GM19395 (cell line): ENCODE measurements at regions not wholly inside any gene's neighbourhood (a gene's known extent, or its start where the extent isn't known, plus 50 kb on each side); places are given as distances from the start of the nearest gene placed in this dataset.

Experiments used
- ATAC-seq: cut with Tn5 transposase; IDR thresholded peaks from one replicate; pipeline ENCODE4 v1.9.1; 2021; ENCODE audit warnings: mild to moderate bottlenecking, moderate library complexity; ENCODE audit not compliant: unreplicated experiment

- no peak for ATAC-seq
Observed at GRCh38 chr4:38536716-38537115, 127.3 kb upstream of the KLF3 start.

GRCh38 chr4:38537666-38538065 lies 126.3 kb upstream of the KLF3 start:
- ATAC-seq = no peak

- ATAC-seq = no peak
Observed at GRCh38 chr4:38538517-38538916, 125.5 kb upstream of the KLF3 start.

GRCh38 chr4:38539501-38539900 lies 124.5 kb upstream of the KLF3 start:
- ATAC-seq = no peak

- no peak for ATAC-seq
Observed at GRCh38 chr4:38547052-38547451, 116.9 kb upstream of the KLF3 start.

GRCh38 chr4:38548256-38548655 lies 115.7 kb upstream of the KLF3 start:
- no peak for ATAC-seq

- ATAC-seq = no peak
Observed at GRCh38 chr4:38559374-38559773, 104.6 kb upstream of the KLF3 start.

- ATAC-seq = no peak
Observed at GRCh38 chr4:38560340-38560739, 103.7 kb upstream of the KLF3 start.

GRCh38 chr4:38560768-38561558 lies 103.0 kb upstream of the KLF3 start:
- ATAC-seq = peak; percentile 92

GRCh38 chr4:38562751-38563198 lies 101.2 kb upstream of the KLF3 start:
- ATAC-seq = no peak

- no peak for ATAC-seq
Observed at GRCh38 chr4:38563707-38564495, 100.1 kb upstream of the KLF3 start.

GRCh38 chr4:38565271-38566199 lies 98.5 kb upstream of the KLF3 start:
- ATAC-seq = no peak

- ATAC-seq = no peak
Observed at GRCh38 chr4:38566806-38567398, 97.1 kb upstream of the KLF3 start.

GRCh38 chr4:38567457-38567856 lies 96.5 kb upstream of the KLF3 start:
- ATAC-seq = no peak

- ATAC-seq = no peak
Observed at GRCh38 chr4:38568768-38569167, 95.2 kb upstream of the KLF3 start.

GRCh38 chr4:38570647-38571276 lies 93.2 kb upstream of the KLF3 start:
- no peak for ATAC-seq

GRCh38 chr4:38572793-38573192 lies 91.2 kb upstream of the KLF3 start:
- no peak for ATAC-seq

GRCh38 chr4:38574559-38575333 lies 89.3 kb upstream of the KLF3 start:
- ATAC-seq = no peak

- ATAC-seq = no peak
Observed at GRCh38 chr4:38576767-38577166, 87.2 kb upstream of the KLF3 start.
